Effector memory CD4-positive, alpha-beta T cell (primary cell): ENCODE measurements at regions not wholly inside any gene's neighbourhood (a gene's known extent, or its start where the extent isn't known, plus 50 kb on each side); places are given as distances from the start of the nearest gene placed in this dataset.

Experiments
- DNase-seq, 3 donors: peaks; one replicate each; pipeline ENCODE4 v3.0.0-alpha.2; 2020
- H3K27ac ChIP-seq: 2 replicates; pipeline ENCODE4 v1.7.0; 2013; ENCODE audit warnings: mild to moderate bottlenecking, low read length, moderate library complexity; ENCODE audit not compliant: insufficient read depth, poor library complexity, severe bottlenecking
- H3K27me3 ChIP-seq: replicated peaks from 2 replicates; pipeline ENCODE4 v1.7.0; 2013; ENCODE audit warnings: mild to moderate bottlenecking, low read length; ENCODE audit not compliant: insufficient read depth, control insufficient read depth, poor library complexity, severe bottlenecking
- H3K36me3 ChIP-seq: 2 replicates; pipeline ENCODE4 v1.7.0; 2013; ENCODE audit warnings: mild to moderate bottlenecking, low read length, moderate library complexity; ENCODE audit not compliant: control insufficient read depth, insufficient read depth
- H3K4me1 ChIP-seq: 2 replicates; pipeline ENCODE4 v1.7.0; 2013; ENCODE audit warnings: low read length, mild to moderate bottlenecking; ENCODE audit not compliant: control insufficient read depth, insufficient read depth, poor library complexity, severe bottlenecking
- H3K4me3 ChIP-seq: 2 replicates; pipeline ENCODE4 v1.7.0; 2013; ENCODE audit warnings: low read length, low read depth, mild to moderate bottlenecking; ENCODE audit not compliant: insufficient read depth, poor library complexity, severe bottlenecking
- H3K9me3 ChIP-seq: 2 replicates; pipeline ENCODE4 v1.7.0; 2013; ENCODE audit warnings: mild to moderate bottlenecking, low read length, moderate library complexity; ENCODE audit not compliant: control insufficient read depth

GRCh38 chr11:27183672-27184457 lies 143.2 kb downstream of the BBOX1 start:
- Histone ChIP-seq H3K4me3 (no peak overlapping the region), H3K27me3 (no peaks in the 10 kb centered on the region), H3K27ac (no peak overlapping the region), H3K4me1 (no peaks in the 10 kb centered on the region), H3K36me3 (no peaks in the 10 kb centered on the region), H3K9me3 (no peaks in the 10 kb centered on the region)
- peak in 1 of 3 donors; percentile 14 for DNase-seq

- Histone ChIP-seq H3K36me3 (no peaks in the 10 kb centered on the region), H3K9me3 (no peaks in the 10 kb centered on the region), H3K4me1 (no peaks in the 10 kb centered on the region), H3K27ac (no peak overlapping the region), H3K4me3 (no peak overlapping the region), H3K27me3 (no peaks in the 10 kb centered on the region)
- no peak for DNase-seq
These were observed 138.7 kb downstream of the BBOX1 start for GRCh38 chr11:27179334-27179733.

GRCh38 chr11:27178859-27179258 lies 138.2 kb downstream of the BBOX1 start:
- Histone ChIP-seq H3K36me3 (no peaks in the 10 kb centered on the region), H3K4me1 (no peaks in the 10 kb centered on the region), H3K27me3 (no peaks in the 10 kb centered on the region), H3K27ac (no peak overlapping the region), H3K9me3 (no peaks in the 10 kb centered on the region), H3K4me3 (no peak overlapping the region)
- DNase-seq = no peak
